ENCODE measurements at regions not wholly inside any gene's neighbourhood (a gene's known extent, or its start where the extent isn't known, plus 50 kb on each side); places are given as distances from the start of the nearest gene placed in this dataset.

DNA sequence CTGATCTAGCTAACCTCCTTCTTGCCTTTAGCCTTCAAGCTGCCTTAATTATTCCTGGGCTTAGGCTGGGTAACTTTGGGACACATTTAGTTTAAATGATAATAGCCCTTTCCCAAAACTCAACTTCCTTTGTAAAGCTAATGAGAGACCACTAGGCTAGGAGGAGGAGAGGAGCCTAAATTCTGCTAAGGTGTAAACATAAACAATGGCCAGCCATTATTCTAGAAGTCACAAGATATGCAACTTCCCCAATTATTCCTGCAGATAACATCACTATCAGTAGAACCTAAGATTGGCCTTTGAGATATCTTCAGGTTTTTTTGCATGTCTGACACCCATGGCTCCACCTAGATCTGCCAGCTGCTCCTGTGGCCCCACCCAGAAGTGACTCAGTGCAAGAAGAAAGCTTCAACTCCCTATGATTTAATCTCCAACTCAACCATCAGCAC is 131.2 kb upstream of the FAM20A start:
- TF ChIP-seq, protein P1, sequence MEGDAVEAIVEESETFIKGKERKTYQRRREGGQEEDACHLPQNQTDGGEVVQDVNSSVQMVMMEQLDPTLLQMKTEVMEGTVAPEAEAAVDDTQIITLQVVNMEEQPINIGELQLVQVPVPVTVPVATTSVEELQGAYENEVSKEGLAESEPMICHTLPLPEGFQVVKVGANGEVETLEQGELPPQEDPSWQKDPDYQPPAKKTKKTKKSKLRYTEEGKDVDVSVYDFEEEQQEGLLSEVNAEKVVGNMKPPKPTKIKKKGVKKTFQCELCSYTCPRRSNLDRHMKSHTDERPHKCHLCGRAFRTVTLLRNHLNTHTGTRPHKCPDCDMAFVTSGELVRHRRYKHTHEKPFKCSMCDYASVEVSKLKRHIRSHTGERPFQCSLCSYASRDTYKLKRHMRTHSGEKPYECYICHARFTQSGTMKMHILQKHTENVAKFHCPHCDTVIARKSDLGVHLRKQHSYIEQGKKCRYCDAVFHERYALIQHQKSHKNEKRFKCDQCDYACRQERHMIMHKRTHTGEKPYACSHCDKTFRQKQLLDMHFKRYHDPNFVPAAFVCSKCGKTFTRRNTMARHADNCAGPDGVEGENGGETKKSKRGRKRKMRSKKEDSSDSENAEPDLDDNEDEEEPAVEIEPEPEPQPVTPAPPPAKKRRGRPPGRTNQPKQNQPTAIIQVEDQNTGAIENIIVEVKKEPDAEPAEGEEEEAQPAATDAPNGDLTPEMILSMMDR (IDR thresholded peaks at IDR 0.05) = no peak
- no peak for TF ChIP-seq POLR2A (IDR thresholded peaks at IDR 0.05)
